Aorta (tissue), 5 donors: ENCODE measurements at regions not wholly inside any gene's neighbourhood (a gene's known extent, or its start where the extent isn't known, plus 50 kb on each side); places are given as distances from the start of the nearest gene placed in this dataset.

Experiments
- ATAC-seq: fragments of 200-7000 bp; cut with Tn5 transposase; one replicate; pipeline ENCODE4 v1.9.1; 2022; ENCODE audit warnings: moderate library complexity; ENCODE audit not compliant: low FRiP score
- DNase-seq, 2 donors: peaks; one replicate each; pipeline ENCODE4 v3.0.0-alpha.2; 2020
- H3K27ac ChIP-seq, 2 donors: one replicate each; pipeline ENCODE4 v1.5.1; 2013; ENCODE audit warnings: low read length in 2 of 2, mild to moderate bottlenecking in 2 of 2, moderate library complexity in 2 of 2, control low read depth in 1 of 2, inconsistent platforms in 1 of 2, low read depth in 1 of 2
- H3K27me3 ChIP-seq, 2 donors: one replicate each; pipeline ENCODE4 v1.6.1; 2013; ENCODE audit warnings: control low read depth in 1 of 2, low read length in 1 of 2, mild to moderate bottlenecking in 1 of 2, moderate library complexity in 1 of 2; ENCODE audit not compliant: insufficient read depth in 2 of 2, control insufficient read depth in 1 of 2
- H3K36me3 ChIP-seq, 2 donors: one replicate each; pipeline ENCODE4 v1.6.1; 2013; ENCODE audit warnings: control low read depth in 1 of 2, low read length in 1 of 2, mild to moderate bottlenecking in 1 of 2; ENCODE audit not compliant: insufficient read depth in 2 of 2, control insufficient read depth in 1 of 2
- H3K4me1 ChIP-seq, 2 donors: one replicate each; pipeline ENCODE4 v1.6.1; 2013; ENCODE audit warnings: low read length in 2 of 2, control low read depth in 1 of 2, mild to moderate bottlenecking in 1 of 2, moderate library complexity in 1 of 2; ENCODE audit not compliant: insufficient read depth in 2 of 2, control insufficient read depth in 1 of 2
- H3K4me3 ChIP-seq, 2 donors: one replicate each; pipeline ENCODE4 v1.5.1; 2013; ENCODE audit warnings: low read length in 2 of 2, control low read depth in 1 of 2, mild to moderate bottlenecking in 1 of 2
- H3K9me3 ChIP-seq: one replicate; pipeline ENCODE4 v1.6.1; 2013; ENCODE audit warnings: mild to moderate bottlenecking, low read length; ENCODE audit not compliant: control insufficient read depth
- WGBS, 2 donors: extraction: QIAGEN DNeasy Blood & Tissue Kit; methylation state at CpG; one replicate each; pipeline ENCODE4 v1.1.7; 2013; 5-methylcytosine and 5-hydroxymethylcytosine counted together
- intact Hi-C, 2 donors: fragments of 100-400 bp; cut with DNase I; formaldehyde crosslinking; loops; one replicate each; pipeline versions ENCODE4 v1.14.2 to v1.15.0; 2022
- donor health status: healthy with polysubstance abuse.
- donor health status: Bipolar disorder and iron deficiency.
- donor health status: DM: no; HTN: no; CAD: no.
- donor health status: DM: no; HTN: no; CAD: no.
- donor health status: DM: yes; HTN: yes; CAD: no.

GRCh38 chr2:75276093-75277029 lies 77.0 kb upstream of the TACR1 start:
- DNase-seq (no peak), ATAC-seq (no peak)
- no peaks in the 10 kb centered on the region for H3K27me3 ChIP-seq
- H3K9me3 ChIP-seq: peaks cover 3% of the 10 kb centered on the region
- intact Hi-C loops: no loop called here
- 49% methylated on average over 8 of the region's 8 CpGs for WGBS, 2 donors
- H3K36me3 ChIP-seq: no peaks in the 10 kb centered on the region
- H3K27ac ChIP-seq: no peak overlapping the region
- no peaks in the 10 kb centered on the region for H3K4me1 ChIP-seq
- no peak overlapping the region for H3K4me3 ChIP-seq

GRCh38 chr2:75274936-75275335 lies 75.6 kb upstream of the TACR1 start:
- ATAC-seq: no peak
- intact Hi-C loops: no loop called here
- no peaks in the 10 kb centered on the region for H3K27me3 ChIP-seq
- no peaks in the 10 kb centered on the region for H3K4me1 ChIP-seq
- H3K4me3 ChIP-seq: no peak overlapping the region
- peaks cover 3% of the 10 kb centered on the region for H3K9me3 ChIP-seq
- no peak for DNase-seq
- H3K27ac ChIP-seq: no peak overlapping the region
- H3K36me3 ChIP-seq: no peaks in the 10 kb centered on the region
- 83 to 96% methylated on average over 1 of the region's 1 CpG for whole genome bisulfite sequencing, 2 donors

- Histone ChIP-seq H3K27ac (no peak overlapping the region), H3K4me3 (no peak overlapping the region), H3K27me3 (no peaks in the 10 kb centered on the region), H3K9me3 (peaks cover 3% of the 10 kb centered on the region), H3K36me3 (no peaks in the 10 kb centered on the region), H3K4me1 (no peaks in the 10 kb centered on the region)
- no peak for DNase-seq
- no peak for ATAC-seq
- 70 to 81% methylated on average over 4 of the region's 4 CpGs for whole genome bisulfite sequencing, 2 donors
- intact Hi-C loops: no loop called here
Observed at GRCh38 chr2:75268112-75268511, 68.8 kb upstream of the TACR1 start.

GRCh38 chr2:75261923-75262322 lies 62.6 kb upstream of the TACR1 start:
- H3K27me3 ChIP-seq: no peaks in the 10 kb centered on the region
- DNase-seq: no peak
- no peak overlapping the region for H3K27ac ChIP-seq
- peaks cover 3% of the 10 kb centered on the region for H3K9me3 ChIP-seq
- intact Hi-C loops: no loop called here
- H3K36me3 ChIP-seq: no peaks in the 10 kb centered on the region
- H3K4me3 ChIP-seq: no peak overlapping the region
- no peaks in the 10 kb centered on the region for H3K4me1 ChIP-seq
- no peak for ATAC-seq

GRCh38 chr2:75260946-75261345 lies 61.6 kb upstream of the TACR1 start:
- Histone ChIP-seq H3K4me1 (no peaks in the 10 kb centered on the region), H3K4me3 (no peak overlapping the region), H3K9me3 (no peaks in the 10 kb centered on the region), H3K27me3 (no peaks in the 10 kb centered on the region), H3K36me3 (no peaks in the 10 kb centered on the region), H3K27ac (no peak overlapping the region)
- ATAC-seq: no peak
- no peak for DNase-seq
- intact Hi-C loops: no loop called here

- H3K4me1 ChIP-seq: no peaks in the 10 kb centered on the region
- no peak overlapping the region for H3K27ac ChIP-seq
- no peak for DNase-seq
- H3K9me3 ChIP-seq: peaks cover 1% of the 10 kb centered on the region
- intact Hi-C loops: no loop called here
- no peak for ATAC-seq
- no peak overlapping the region for H3K4me3 ChIP-seq
- no peaks in the 10 kb centered on the region for H3K27me3 ChIP-seq
- no peaks in the 10 kb centered on the region for H3K36me3 ChIP-seq
Observed at GRCh38 chr2:75258620-75259019, 59.3 kb upstream of the TACR1 start.

GRCh38 chr2:75256485-75256884 lies 57.2 kb upstream of the TACR1 start:
- ATAC-seq (no peak), DNase-seq (no peak)
- 65 to 77% methylated on average over 1 of the region's 1 CpG for WGBS, 2 donors
- intact Hi-C loops: no loop called here
- H3K27me3 ChIP-seq: no peaks in the 10 kb centered on the region
- no peak overlapping the region for H3K4me3 ChIP-seq
- H3K36me3 ChIP-seq: no peaks in the 10 kb centered on the region
- H3K27ac ChIP-seq: no peak overlapping the region
- no peaks in the 10 kb centered on the region for H3K4me1 ChIP-seq
- peaks cover 1% of the 10 kb centered on the region for H3K9me3 ChIP-seq

- H3K27ac ChIP-seq: no peak overlapping the region
- no peak for DNase-seq
- intact Hi-C loops: no loop called here
- H3K4me1 ChIP-seq: no peaks in the 10 kb centered on the region
- no peak overlapping the region for H3K4me3 ChIP-seq
- peaks cover 1% of the 10 kb centered on the region for H3K9me3 ChIP-seq
- H3K36me3 ChIP-seq: no peaks in the 10 kb centered on the region
- H3K27me3 ChIP-seq: no peaks in the 10 kb centered on the region
- no peak for ATAC-seq
Observed at GRCh38 chr2:75253526-75253925, 54.2 kb upstream of the TACR1 start.

GRCh38 chr2:75251896-75252295 lies 52.6 kb upstream of the TACR1 start:
- Histone ChIP-seq H3K9me3 (peaks cover 1% of the 10 kb centered on the region), H3K4me3 (no peak overlapping the region), H3K27ac (no peak overlapping the region), H3K36me3 (no peaks in the 10 kb centered on the region), H3K4me1 (no peaks in the 10 kb centered on the region), H3K27me3 (no peaks in the 10 kb centered on the region)
- ATAC-seq: no peak
- DNase-seq: no peak
- WGBS, 2 donors: 77 to 82% methylated on average over 3 of the region's 3 CpGs
- intact Hi-C loops: no loop called here
